GM19193 (cell line): ENCODE measurements at regions not wholly inside any gene's neighbourhood (a gene's known extent, or its start where the extent isn't known, plus 50 kb on each side); places are given as distances from the start of the nearest gene placed in this dataset.

Source experiments
- POLR2A ChIP-seq: IDR thresholded peaks from 4 replicates; pipeline ENCODE4 v1.6.1; 2011; ENCODE audit not compliant: insufficient read depth, insufficient read length; ENCODE audit errors: extremely low read depth

- no peak for TF ChIP-seq POLR2A
These were observed 912.3 kb upstream of the WWC1 start for GRCh38 chr5:167378894-167379723.

GRCh38 chr5:167381457-167381856 is 910.0 kb upstream of the WWC1 start:
- no peak for TF ChIP-seq POLR2A

- TF ChIP-seq POLR2A: no peak
These were observed 901.9 kb upstream of the WWC1 start for GRCh38 chr5:167389537-167389936.

- no peak for TF ChIP-seq POLR2A
These were observed 899.2 kb upstream of the WWC1 start for GRCh38 chr5:167392240-167392639.

GRCh38 chr5:167393358-167393757 is 898.1 kb upstream of the WWC1 start:
- no peak for TF ChIP-seq POLR2A

- TF ChIP-seq POLR2A: no peak
These were observed 888.8 kb upstream of the WWC1 start for GRCh38 chr5:167402671-167403070.

GRCh38 chr5:167406513-167406912 is 884.9 kb upstream of the WWC1 start:
- no peak for TF ChIP-seq POLR2A

- no peak for TF ChIP-seq POLR2A
These were observed 878.9 kb upstream of the WWC1 start for GRCh38 chr5:167412556-167412955.

GRCh38 chr5:167413506-167413905 is 877.9 kb upstream of the WWC1 start:
- TF ChIP-seq POLR2A: no peak

GRCh38 chr5:167414611-167415010 is 876.8 kb upstream of the WWC1 start:
- no peak for TF ChIP-seq POLR2A

GRCh38 chr5:167415779-167416746 is 875.4 kb upstream of the WWC1 start:
- TF ChIP-seq POLR2A: no peak

- no peak for TF ChIP-seq POLR2A
These were observed 873.8 kb upstream of the WWC1 start for GRCh38 chr5:167417662-167418061.

- TF ChIP-seq POLR2A: no peak
These were observed 866.3 kb upstream of the WWC1 start for GRCh38 chr5:167425161-167425560.

GRCh38 chr5:167426501-167426900 is 864.9 kb upstream of the WWC1 start:
- no peak for TF ChIP-seq POLR2A

GRCh38 chr5:167440846-167441245 is 850.6 kb upstream of the WWC1 start:
- no peak for TF ChIP-seq POLR2A
